Panc1 (cell line): ENCODE measurements at regions not wholly inside any gene's neighbourhood (a gene's known extent, or its start where the extent isn't known, plus 50 kb on each side); places are given as distances from the start of the nearest gene placed in this dataset.

Experiments
- POLR2AphosphoS5 ChIP-seq: IDR thresholded peaks from 2 replicates; pipeline ENCODE4 v1.6.1; 2012; ENCODE audit warnings: mild to moderate bottlenecking, low read depth, low read length, moderate library complexity
- TCF7L2 ChIP-seq: IDR thresholded peaks from 2 replicates; pipeline ENCODE4 v1.6.1; 2011; ENCODE audit warnings: mild to moderate bottlenecking, low read depth, low read length, inconsistent platforms
- TF ChIP-seq, protein P1 (sequence below): fragments of 450-650 bp; IDR thresholded peaks from 2 replicates; pipeline ENCODE4 v1.5.1; 2017; ENCODE audit warnings: mild to moderate bottlenecking

- TF ChIP-seq, protein P1, sequence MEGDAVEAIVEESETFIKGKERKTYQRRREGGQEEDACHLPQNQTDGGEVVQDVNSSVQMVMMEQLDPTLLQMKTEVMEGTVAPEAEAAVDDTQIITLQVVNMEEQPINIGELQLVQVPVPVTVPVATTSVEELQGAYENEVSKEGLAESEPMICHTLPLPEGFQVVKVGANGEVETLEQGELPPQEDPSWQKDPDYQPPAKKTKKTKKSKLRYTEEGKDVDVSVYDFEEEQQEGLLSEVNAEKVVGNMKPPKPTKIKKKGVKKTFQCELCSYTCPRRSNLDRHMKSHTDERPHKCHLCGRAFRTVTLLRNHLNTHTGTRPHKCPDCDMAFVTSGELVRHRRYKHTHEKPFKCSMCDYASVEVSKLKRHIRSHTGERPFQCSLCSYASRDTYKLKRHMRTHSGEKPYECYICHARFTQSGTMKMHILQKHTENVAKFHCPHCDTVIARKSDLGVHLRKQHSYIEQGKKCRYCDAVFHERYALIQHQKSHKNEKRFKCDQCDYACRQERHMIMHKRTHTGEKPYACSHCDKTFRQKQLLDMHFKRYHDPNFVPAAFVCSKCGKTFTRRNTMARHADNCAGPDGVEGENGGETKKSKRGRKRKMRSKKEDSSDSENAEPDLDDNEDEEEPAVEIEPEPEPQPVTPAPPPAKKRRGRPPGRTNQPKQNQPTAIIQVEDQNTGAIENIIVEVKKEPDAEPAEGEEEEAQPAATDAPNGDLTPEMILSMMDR: no peak
- TF ChIP-seq POLR2AphosphoS5 (no peak), TCF7L2 (no peak)
Measured at GRCh38 chr16:6905601-6906000, 427.0 kb upstream of the RBFOX1 start.
